HFFc6 (cell line): ENCODE measurements at regions not wholly inside any gene's neighbourhood (a gene's known extent, or its start where the extent isn't known, plus 50 kb on each side); places are given as distances from the start of the nearest gene placed in this dataset.

ENCODE experiments used
- DNase-seq: peaks from one replicate; pipeline ENCODE4 v3.0.0-alpha.2; 2018
- H3K27ac Mint-ChIP-seq: 2 replicates; pipeline ENCODE4 v1.8.0; 2020; ENCODE audit warnings: mild to moderate bottlenecking, mixed read lengths
- H3K27me3 Mint-ChIP-seq: 2 replicates; pipeline ENCODE4 v1.8.0; 2021; ENCODE audit warnings: mild to moderate bottlenecking, moderate library complexity, mixed read lengths; ENCODE audit not compliant: insufficient read depth
- H3K36me3 Mint-ChIP-seq: 2 replicates; pipeline ENCODE4 v1.8.0; 2021; ENCODE audit warnings: low read depth, mixed read lengths
- H3K4me1 Mint-ChIP-seq: 2 replicates; pipeline ENCODE4 v1.8.0; 2020; ENCODE audit warnings: low read depth, mixed read lengths
- H3K4me3 Mint-ChIP-seq: 2 replicates; pipeline ENCODE4 v1.8.0; 2020; ENCODE audit warnings: mild to moderate bottlenecking, moderate library complexity, mixed read lengths
- H3K9me3 Mint-ChIP-seq: 2 replicates; pipeline ENCODE4 v1.8.0; 2020; ENCODE audit warnings: mild to moderate bottlenecking, mixed read lengths
- TF ChIP-seq, protein P1 (sequence below): fragments of 200-600 bp; sonication (generic); IDR thresholded peaks from 2 replicates; pipeline ENCODE4 v1.5.0; 2021; ENCODE audit warnings: antibody characterized with exemption, mild to moderate bottlenecking

DNA sequence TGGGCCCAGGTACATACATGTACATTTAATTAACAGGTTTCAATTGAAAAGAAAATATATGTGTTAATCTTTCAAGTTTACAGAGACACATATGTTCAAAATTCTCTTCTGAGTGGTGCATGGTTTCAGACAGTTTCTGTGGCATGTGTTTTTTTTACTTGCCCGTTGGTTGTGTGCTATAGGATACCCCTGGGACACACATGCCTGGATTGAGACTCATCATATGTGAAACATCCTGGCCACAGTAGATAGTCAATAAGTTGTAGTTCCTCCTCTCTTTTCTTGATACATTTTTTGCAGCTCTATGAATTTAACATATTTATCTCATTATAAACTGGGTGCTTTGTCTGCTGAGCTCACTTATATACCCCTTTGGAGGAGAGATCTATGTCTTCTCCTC lies 207.8 kb upstream of the CTBP2 start:
- no peaks in the 10 kb centered on the region for H3K9me3 Mint-ChIP-seq
- no peak for DNase-seq
- TF ChIP-seq, protein P1, sequence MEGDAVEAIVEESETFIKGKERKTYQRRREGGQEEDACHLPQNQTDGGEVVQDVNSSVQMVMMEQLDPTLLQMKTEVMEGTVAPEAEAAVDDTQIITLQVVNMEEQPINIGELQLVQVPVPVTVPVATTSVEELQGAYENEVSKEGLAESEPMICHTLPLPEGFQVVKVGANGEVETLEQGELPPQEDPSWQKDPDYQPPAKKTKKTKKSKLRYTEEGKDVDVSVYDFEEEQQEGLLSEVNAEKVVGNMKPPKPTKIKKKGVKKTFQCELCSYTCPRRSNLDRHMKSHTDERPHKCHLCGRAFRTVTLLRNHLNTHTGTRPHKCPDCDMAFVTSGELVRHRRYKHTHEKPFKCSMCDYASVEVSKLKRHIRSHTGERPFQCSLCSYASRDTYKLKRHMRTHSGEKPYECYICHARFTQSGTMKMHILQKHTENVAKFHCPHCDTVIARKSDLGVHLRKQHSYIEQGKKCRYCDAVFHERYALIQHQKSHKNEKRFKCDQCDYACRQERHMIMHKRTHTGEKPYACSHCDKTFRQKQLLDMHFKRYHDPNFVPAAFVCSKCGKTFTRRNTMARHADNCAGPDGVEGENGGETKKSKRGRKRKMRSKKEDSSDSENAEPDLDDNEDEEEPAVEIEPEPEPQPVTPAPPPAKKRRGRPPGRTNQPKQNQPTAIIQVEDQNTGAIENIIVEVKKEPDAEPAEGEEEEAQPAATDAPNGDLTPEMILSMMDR: no peak
- H3K36me3 Mint-ChIP-seq: no peaks in the 10 kb centered on the region
- peaks cover 13% of the 10 kb centered on the region for H3K27me3 Mint-ChIP-seq
- no peaks in the 10 kb centered on the region for H3K4me1 Mint-ChIP-seq
- H3K27ac Mint-ChIP-seq: no peak overlapping the region
- no peak overlapping the region for H3K4me3 Mint-ChIP-seq

DNA sequence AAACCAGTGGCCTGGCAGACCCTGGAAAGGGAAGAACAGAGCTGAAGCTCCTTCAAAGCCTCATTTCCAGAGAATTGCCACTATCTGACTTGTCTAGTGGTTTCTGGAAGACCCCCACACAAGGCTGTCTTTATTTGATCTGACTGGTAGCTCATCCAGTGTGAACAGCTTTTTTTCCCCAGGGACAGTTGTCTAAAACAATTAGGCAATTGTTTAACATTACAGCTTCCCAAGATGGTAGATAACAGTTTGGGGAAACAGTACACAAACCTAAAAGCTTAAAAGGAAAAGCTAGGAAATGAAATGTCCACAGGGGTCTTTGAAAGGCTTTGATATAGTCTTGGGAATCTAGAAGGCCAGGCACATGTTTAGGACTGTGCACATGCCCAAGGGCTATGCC lies 203.4 kb upstream of the CTBP2 start:
- TF ChIP-seq, protein P1: no peak
- Mint-ChIP-seq H3K27ac (no peak overlapping the region), H3K4me1 (no peaks in the 10 kb centered on the region), H3K9me3 (no peaks in the 10 kb centered on the region; the same call in 1 of the 2 replicates), H3K36me3 (no peaks in the 10 kb centered on the region), H3K4me3 (no peak overlapping the region), H3K27me3 (peaks cover 9% of the 10 kb centered on the region)
- DNase-seq: no peak

GRCh38 chr10:125362950-125363349 lies 202.6 kb upstream of the CTBP2 start:
- Mint-ChIP-seq H3K27me3 (peaks cover 9% of the 10 kb centered on the region), H3K27ac (no peak overlapping the region), H3K9me3 (no peaks in the 10 kb centered on the region; the same call in 1 of the 2 replicates), H3K4me1 (no peaks in the 10 kb centered on the region), H3K4me3 (no peak overlapping the region), H3K36me3 (no peaks in the 10 kb centered on the region)
- no peak for DNase-seq
- TF ChIP-seq, protein P1: no peak

DNA sequence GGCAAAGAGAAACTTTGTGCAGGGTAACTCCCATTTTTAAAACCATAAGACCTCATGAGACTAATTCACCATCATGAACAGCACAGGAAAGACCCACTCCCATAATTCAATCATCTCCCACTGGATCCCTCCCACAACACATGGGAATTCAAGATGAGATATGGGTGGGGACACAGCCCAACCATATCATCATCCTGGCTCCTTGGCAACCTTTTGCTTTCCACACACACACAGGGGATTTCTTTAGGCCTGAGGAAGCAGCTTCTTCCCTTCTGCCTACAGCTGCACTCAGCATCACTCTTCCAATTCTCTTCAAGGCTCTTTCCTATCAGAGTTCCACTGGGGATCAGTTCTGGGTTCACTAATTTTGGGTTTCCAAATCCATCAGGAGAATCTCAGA lies 199.0 kb upstream of the CTBP2 start:
- no peak overlapping the region for H3K27ac Mint-ChIP-seq
- no peaks in the 10 kb centered on the region for H3K4me1 Mint-ChIP-seq
- peaks cover 16% of the 10 kb centered on the region for H3K27me3 Mint-ChIP-seq
- H3K9me3 Mint-ChIP-seq: no peaks in the 10 kb centered on the region; the same call in 1 of the 2 replicates
- H3K36me3 Mint-ChIP-seq: no peaks in the 10 kb centered on the region
- no peak overlapping the region for H3K4me3 Mint-ChIP-seq
- TF ChIP-seq, protein P1: no peak
- no peak for DNase-seq

GRCh38 chr10:125355657-125356056 lies 195.3 kb upstream of the CTBP2 start:
- Mint-ChIP-seq H3K27me3 (peaks cover 17% of the 10 kb centered on the region), H3K36me3 (no peaks in the 10 kb centered on the region), H3K9me3 (no peaks in the 10 kb centered on the region; the same call in 1 of the 2 replicates), H3K4me3 (no peak overlapping the region), H3K27ac (no peak overlapping the region), H3K4me1 (no peaks in the 10 kb centered on the region)
- DNase-seq: no peak
- TF ChIP-seq, protein P1: no peak

- H3K9me3 Mint-ChIP-seq: no peaks in the 10 kb centered on the region
- no peaks in the 10 kb centered on the region for H3K4me1 Mint-ChIP-seq
- H3K27me3 Mint-ChIP-seq: peaks cover 14% of the 10 kb centered on the region
- H3K36me3 Mint-ChIP-seq: no peaks in the 10 kb centered on the region
- no peak for DNase-seq
- no peak overlapping the region for H3K4me3 Mint-ChIP-seq
- H3K27ac Mint-ChIP-seq: no peak overlapping the region
- TF ChIP-seq, protein P1: no peak
Measured at GRCh38 chr10:125350519-125350918, 190.2 kb upstream of the CTBP2 start.
